WTC11 (cell line): ENCODE measurements at regions not wholly inside any gene's neighbourhood (a gene's known extent, or its start where the extent isn't known, plus 50 kb on each side); places are given as distances from the start of the nearest gene placed in this dataset.

Experiments
- ATAC-seq: fragments of 200-7000 bp; cut with Tn5 transposase; 2 replicates; pipeline ENCODE4 v1.10.0; 2021; ENCODE audit warnings: mild to moderate bottlenecking, moderate library complexity
- CTCF ChIA-PET: fragments of 300-600 bp; sonication (Branson Sonifier 250); formaldehyde crosslinking; loops from one replicate; lab custom pipeline; 2021; ENCODE audit warnings: antibody characterized with exemption; lab: Charles Lee
- POLR2A ChIA-PET: fragments of 350-600 bp; sonication (Branson Sonifier 250); formaldehyde crosslinking; loops from one replicate; lab custom pipeline; 2021; ENCODE audit warnings: antibody characterized with exemption; lab: Charles Lee
- DNase-seq: peaks from one replicate; pipeline ENCODE4 v3.0.0; 2021; ENCODE audit warnings: low spot score
- H3K27ac Mint-ChIP-seq: 2 replicates; pipeline ENCODE4 v1.8.0; 2021; ENCODE audit warnings: mixed read lengths
- H3K27me3 Mint-ChIP-seq: 2 replicates; pipeline ENCODE4 v1.8.0; 2021; ENCODE audit warnings: low read depth, mild to moderate bottlenecking, moderate library complexity, mixed read lengths
- H3K36me3 Mint-ChIP-seq: 2 replicates; pipeline ENCODE4 v1.8.0; 2021; ENCODE audit warnings: mixed read lengths
- H3K4me1 Mint-ChIP-seq: 2 replicates; pipeline ENCODE4 v1.8.0; 2022; ENCODE audit warnings: mixed read lengths
- H3K4me3 Mint-ChIP-seq: 2 replicates; pipeline ENCODE4 v1.8.0; 2021; ENCODE audit warnings: mild to moderate bottlenecking, moderate library complexity, mixed read lengths
- H3K9me3 Mint-ChIP-seq: 2 replicates; pipeline ENCODE4 v1.8.0; 2021; ENCODE audit warnings: mixed read lengths
- ATF1 ChIP-seq: sonication (generic); formaldehyde crosslinking; IDR thresholded peaks from 2 replicates; pipeline ENCODE4 v1.8.1; 2023; ENCODE audit warnings: mild to moderate bottlenecking, moderate library complexity, missing genetic modification reagents
- CTCF ChIP-seq: fragments of 200-600 bp; IDR thresholded peaks from 2 replicates; pipeline ENCODE4 v1.8.0; 2022; ENCODE audit warnings: antibody characterized with exemption
- ERG ChIP-seq: fragments of 250-450 bp; sonication (Bioruptor Pico); IDR thresholded peaks from 2 replicates; pipeline ENCODE4 v1.8.0; 2021; ENCODE audit warnings: mild to moderate bottlenecking
- FOXP1 ChIP-seq: sonication (generic); formaldehyde crosslinking; IDR thresholded peaks from 2 replicates; pipeline ENCODE4 v1.8.0; 2022; ENCODE audit warnings: missing genetic modification reagents, mild to moderate bottlenecking, moderate library complexity, borderline replicate concordance
- HMGA2 ChIP-seq: fragments of 250-450 bp; sonication (Bioruptor Pico); IDR thresholded peaks from 2 replicates; pipeline ENCODE4 v1.4.0; 2021; ENCODE audit warnings: mild to moderate bottlenecking, moderate library complexity
- IRF1 ChIP-seq: sonication (generic); formaldehyde crosslinking; IDR thresholded peaks from 2 replicates; pipeline ENCODE4 v1.8.0; 2023; ENCODE audit warnings: missing genetic modification reagents
- JUN ChIP-seq: sonication (generic); formaldehyde crosslinking; IDR thresholded peaks from 2 replicates; pipeline ENCODE4 v1.8.0; 2023; ENCODE audit warnings: mild to moderate bottlenecking, missing genetic modification reagents
- MAX ChIP-seq: sonication (generic); formaldehyde crosslinking; IDR thresholded peaks from 2 replicates; pipeline ENCODE4 v1.8.0; 2022; ENCODE audit warnings: mild to moderate bottlenecking, missing genetic modification reagents
- NFYB ChIP-seq: sonication (generic); formaldehyde crosslinking; conservative IDR thresholded peaks from 2 replicates; pipeline ENCODE4 v1.8.0; 2022; ENCODE audit warnings: low read depth, missing genetic modification reagents
- NR3C1 ChIP-seq: sonication (generic); formaldehyde crosslinking; conservative IDR thresholded peaks from 2 replicates; pipeline ENCODE4 v1.8.1; 2023; ENCODE audit warnings: low read depth, mild to moderate bottlenecking, missing genetic modification reagents
- OVOL2 ChIP-seq: fragments of 250-450 bp; sonication (Bioruptor Pico); IDR thresholded peaks from 2 replicates; pipeline ENCODE4 v1.9.0; 2021; ENCODE audit warnings: mild to moderate bottlenecking, borderline replicate concordance
- RELA ChIP-seq: sonication (generic); formaldehyde crosslinking; IDR thresholded peaks from 2 replicates; pipeline ENCODE4 v1.8.1; 2022; ENCODE audit warnings: missing genetic modification reagents, mild to moderate bottlenecking, borderline replicate concordance
- SP1 ChIP-seq: sonication (generic); formaldehyde crosslinking; conservative IDR thresholded peaks from 2 replicates; pipeline ENCODE4 v1.8.1; 2022; ENCODE audit warnings: missing genetic modification reagents
- ZMAT4 ChIP-seq: fragments of 250-450 bp; sonication (Bioruptor Pico); IDR thresholded peaks from 2 replicates; pipeline ENCODE4 v1.9.0; 2021; ENCODE audit warnings: mild to moderate bottlenecking
- ZNF121 ChIP-seq: sonication (generic); formaldehyde crosslinking; IDR thresholded peaks from 2 replicates; pipeline ENCODE4 v1.8.0; 2023; ENCODE audit warnings: missing genetic modification reagents
- ZNF416 ChIP-seq: fragments of 250-450 bp; sonication (Bioruptor Pico); IDR thresholded peaks from 2 replicates; pipeline ENCODE4 v1.9.0; 2021; ENCODE audit warnings: mild to moderate bottlenecking, inconsistent platforms
- ZNF532 ChIP-seq: fragments of 250-450 bp; sonication (Bioruptor Pico); IDR thresholded peaks from 2 replicates; pipeline ENCODE4 v1.9.0; 2021; ENCODE audit warnings: mild to moderate bottlenecking, borderline replicate concordance
- ZSCAN18 ChIP-seq: fragments of 250-450 bp; sonication (Bioruptor Pico); IDR thresholded peaks from 2 replicates; pipeline ENCODE4 v2.1.2; 2022; ENCODE audit warnings: mild to moderate bottlenecking, moderate library complexity

GRCh38 chr11:11769362-11769761 lies 72.4 kb upstream of the USP47 start:
- H3K4me3 Mint-ChIP-seq: no peak overlapping the region
- TF ChIP-seq CTCF (no peak), ZNF416 (no peak), NR3C1 (CRISPR knock-in tag) (no peak), ERG (CRISPR knock-in tag) (no peak), ZSCAN18 (CRISPR knock-in tag) (no peak), NFYB (no peak), RELA (CRISPR knock-in tag) (no peak), OVOL2 (no peak), MAX (CRISPR knock-in tag) (no peak), IRF1 (CRISPR knock-in tag) (no peak), ATF1 (CRISPR knock-in tag) (no peak), JUN (CRISPR knock-in tag) (no peak), ZMAT4 (CRISPR knock-in tag) (no peak)
- H3K36me3 Mint-ChIP-seq: no peaks in the 10 kb centered on the region
- ChIA-PET POLR2A (no interaction called here), CTCF (no interaction called here)
- no peak for DNase-seq
- peaks cover 3% of the 10 kb centered on the region for H3K27me3 Mint-ChIP-seq
- peaks cover 5% of the 10 kb centered on the region for H3K9me3 Mint-ChIP-seq
- ATAC-seq: no peak
- no peak overlapping the region for H3K27ac Mint-ChIP-seq
- H3K4me1 Mint-ChIP-seq: no peaks in the 10 kb centered on the region

- DNase-seq: no peak
- TF ChIP-seq HMGA2 (no peak), ZNF121 (CRISPR knock-in tag) (no peak), SP1 (no peak), FOXP1 (CRISPR knock-in tag) (no peak), ZNF532 (CRISPR knock-in tag) (no peak)
- Mint-ChIP-seq H3K9me3 (peaks cover 5% of the 10 kb centered on the region), H3K4me1 (no peaks in the 10 kb centered on the region), H3K4me3 (no peak overlapping the region), H3K27me3 (peaks cover 10% of the 10 kb centered on the region), H3K27ac (no peak overlapping the region), H3K36me3 (no peaks in the 10 kb centered on the region)
- ChIA-PET CTCF (no interaction called here), POLR2A (no interaction called here)
- no peak for ATAC-seq
Measured at GRCh38 chr11:11764423-11764803, 77.4 kb upstream of the USP47 start.
